GM12878 (cell line): ENCODE measurements at regions not wholly inside any gene's neighbourhood (a gene's known extent, or its start where the extent isn't known, plus 50 kb on each side); places are given as distances from the start of the nearest gene placed in this dataset.

Experiments used
- ATAC-seq: fragments of 200-7000 bp; cut with Tn5 transposase; 3 replicates; pipeline ENCODE4 v1.9.1; 2020; ENCODE audit warnings: mild to moderate bottlenecking, moderate library complexity
- BruUV-seq: library from RNA; stranded (reverse); fragments of 400-500 nt; replicated peaks from 2 replicates; lab custom pipeline; 2021; lab: Mats Ljungman, UMichigan
- CTCF ChIA-PET: fragments of 300-600 bp; sonication (Branson Sonifier 250); formaldehyde crosslinking; extraction: SDS; loops from one replicate; lab custom pipeline; 2021; ENCODE audit warnings: inconsistent platforms; lab: Yijun Ruan, JAX
- POLR2A ChIA-PET: fragments of 350-600 bp; formaldehyde crosslinking; extraction: SDS; loops from one replicate; lab custom pipeline; 2021; ENCODE audit warnings: inconsistent platforms; lab: Charles Lee
- RAD21 ChIA-PET: fragments of 300-600 bp; sonication (Branson Sonifier 250); formaldehyde crosslinking; loops from one replicate; lab custom pipeline; 2023; ENCODE audit warnings: antibody characterized with exemption; ENCODE audit not compliant: unreplicated experiment; lab: Charles Lee
- SMC1A ChIA-PET: fragments of 300-600 bp; sonication (Branson Sonifier 250); formaldehyde crosslinking; loops from one replicate; lab custom pipeline; 2023; ENCODE audit not compliant: unreplicated experiment, uncharacterized antibody; lab: Charles Lee
- DNase-seq: peaks from one replicate; pipeline ENCODE4 v3.0.0-alpha.2; 2011; ENCODE audit warnings: low read depth, low spot score
- FAIRE-seq: peaks from 3 replicates; lab custom pipeline; 2011; peaks lifted over from hg19 to GRCh38; lab: Jason Lieb, UNC
- H2AFZ ChIP-seq: 2 replicates; pipeline ENCODE4 v1.6.0; 2011; ENCODE audit warnings: low read depth, low read length, control low read depth; ENCODE audit not compliant: control insufficient read depth
- H3K27ac ChIP-seq: 2 replicates; pipeline ENCODE4 v1.5.1; 2011; ENCODE audit warnings: control low read depth; ENCODE audit not compliant: control insufficient read depth, insufficient read depth
- H3K27me3 ChIP-seq, 2 experiments: replicated peaks in 1 of 2; 2 replicates each; pipeline versions ENCODE4 v1.6.0 to v1.6.1; 2011; ENCODE audit warnings: low read length in 1 of 2; ENCODE audit not compliant: control insufficient read depth in 2 of 2, insufficient read depth in 2 of 2
- H3K36me3 ChIP-seq, 2 experiments: 2 replicates each; pipeline ENCODE4 v1.5.1; 2011; ENCODE audit warnings: low read length in 1 of 2; ENCODE audit not compliant: control insufficient read depth in 2 of 2, insufficient read depth in 2 of 2
- H3K4me1 ChIP-seq: 2 replicates; pipeline ENCODE4 v1.6.1; 2011; ENCODE audit warnings: mild to moderate bottlenecking, low read length, moderate library complexity, mixed read lengths; ENCODE audit not compliant: control insufficient read depth, insufficient read depth
- H3K4me2 ChIP-seq: 2 replicates; pipeline ENCODE4 v1.6.0; 2011; ENCODE audit warnings: control low read depth; ENCODE audit not compliant: control insufficient read depth, insufficient read depth
- H3K4me3 ChIP-seq: fragments of 200-600 bp; sonication (generic); 2 replicates; pipeline ENCODE4 v1.5.1; 2016
- H3K79me2 ChIP-seq: 2 replicates; pipeline ENCODE4 v1.6.0; 2011; ENCODE audit warnings: low read length; ENCODE audit not compliant: control insufficient read depth, insufficient read depth
- H3K9ac ChIP-seq: 2 replicates; pipeline ENCODE4 v1.8.0; 2011; ENCODE audit warnings: low read length, control low read depth, mixed read lengths; ENCODE audit not compliant: control insufficient read depth, insufficient read depth
- H3K9me3 ChIP-seq: replicated peaks from 3 replicates; pipeline ENCODE4 v1.5.1; 2011; ENCODE audit warnings: mild to moderate bottlenecking, low read length; ENCODE audit not compliant: control insufficient read depth, insufficient read depth
- H4K20me1 ChIP-seq: 2 replicates; pipeline ENCODE4 v1.6.0; 2011; ENCODE audit not compliant: control insufficient read depth, insufficient read depth
- IRF4 ChIP-seq: IDR thresholded peaks from 2 replicates; pipeline ENCODE4 v1.6.1; 2011; ENCODE audit warnings: low read depth, low read length
- LARP7 ChIP-seq: fragments of 450-650 bp; IDR thresholded peaks from 2 replicates; pipeline ENCODE4 v1.6.1; 2017; ENCODE audit warnings: mild to moderate bottlenecking
- RBBP5 ChIP-seq: fragments of 200-600 bp; sonication (generic); conservative IDR thresholded peaks from 2 replicates; pipeline ENCODE4 v1.6.1; 2016
- SMAD1 ChIP-seq: fragments of 450-650 bp; IDR thresholded peaks from 2 replicates; pipeline ENCODE4 v1.6.1; 2018; ENCODE audit warnings: mild to moderate bottlenecking, low read depth; ENCODE audit not compliant: partially characterized antibody
- YBX1 ChIP-seq: fragments of 450-650 bp; IDR thresholded peaks from 2 replicates; pipeline ENCODE4 v1.6.1; 2016; ENCODE audit warnings: antibody characterized with exemption
- ZSCAN29 ChIP-seq: fragments of 450-650 bp; IDR thresholded peaks from 2 replicates; pipeline ENCODE4 v1.6.1; 2017; ENCODE audit warnings: mild to moderate bottlenecking, moderate library complexity
- WGBS: methylation state at CpG from one replicate; pipeline ENCODE4 v1.1.6; 2016; ENCODE audit warnings: low lambda C conversion rate; ENCODE audit not compliant: insufficient replicate concordance, insufficient coverage; ENCODE audit errors: missing lambda C conversion rate; 5-methylcytosine and 5-hydroxymethylcytosine counted together
- in situ Hi-C: fragments of 300-500 bp; cut with MboI; formaldehyde crosslinking; loops from 9 replicates; pipeline ENCODE4 v1.14.3; 2018; ENCODE audit warnings: mixed read lengths
- intact Hi-C: fragments of 100-400 bp; cut with micrococcal nuclease; formaldehyde crosslinking; loops from one replicate; pipeline ENCODE4 v1.14.2; 2022; ENCODE audit not compliant: unreplicated experiment
- TF ChIP-seq, protein P1 (sequence below), 3 experiments: IDR thresholded peaks in 2 of 3; conservative IDR thresholded peaks in 1 of 3; 2 replicates each; pipeline ENCODE4 v1.5.1; 2011; ENCODE audit warnings: low read depth in 3 of 3, low read length in 3 of 3, mild to moderate bottlenecking in 3 of 3, control low read depth in 2 of 3, moderate library complexity in 2 of 3, inconsistent platforms in 1 of 3, mixed read lengths in 1 of 3; ENCODE audit not compliant: control insufficient read depth in 2 of 3, insufficient read depth in 1 of 3; ENCODE audit errors: extremely low read depth in 1 of 3
- TF ChIP-seq, protein P2 (sequence below): fragments of 150-350 bp; IDR thresholded peaks from 2 replicates; pipeline ENCODE4 v1.6.1; 2014; ENCODE audit warnings: mild to moderate bottlenecking, low read depth, low read length

DNA sequence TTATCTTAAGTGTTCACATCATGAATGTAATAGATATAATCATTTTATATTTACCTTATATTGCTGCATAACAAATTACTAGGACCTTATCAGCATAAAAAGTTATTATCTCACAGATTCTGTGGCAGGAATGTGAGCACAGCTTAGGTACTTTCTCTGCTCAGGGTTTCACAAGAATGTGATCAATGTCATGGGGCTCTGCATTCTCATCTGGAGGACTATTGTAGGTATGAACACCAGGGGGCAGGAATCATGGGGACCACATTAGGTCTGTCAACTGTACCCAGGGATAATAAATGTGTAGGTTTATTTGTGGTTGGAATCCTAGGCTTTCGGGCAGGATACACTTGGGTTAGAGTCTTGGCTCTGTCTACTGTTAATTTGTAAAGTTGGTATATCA is 519.2 kb downstream of the ARAP2 start:
- no peaks in the 10 kb centered on the region for H3K4me1 ChIP-seq
- intact Hi-C loops = loop anchor here (1.0 to 5.0 kb wide), 2 partner anchors 182 to 209 kb away; no protein-coding TSS in a partner anchor
- H3K36me3 ChIP-seq = no peaks in the 10 kb centered on the region
- ChIA-PET SMC1A (interaction anchor here (0.6 to 1.7 kb wide), 5 partner anchors 9 to 183 kb away, joined by 3 to 8 read pairs (median 4); no protein-coding TSS in a partner anchor), CTCF (interaction anchor here (1.0 to 1.7 kb wide), 7 partner anchors 8 to 210 kb away, joined by 3 to 6 read pairs (median 4); no protein-coding TSS in a partner anchor), RAD21 (interaction anchor here (0.9 to 1.4 kb wide), 3 partner anchors 52 to 675 kb away, joined by 3 to 6 read pairs (median 3); no protein-coding TSS in a partner anchor), POLR2A (no interaction called here)
- H3K9me3 ChIP-seq = no peaks in the 10 kb centered on the region
- WGBS = 28% methylated on average over 1 of the region's 1 CpG
- TF ChIP-seq, protein P1, sequence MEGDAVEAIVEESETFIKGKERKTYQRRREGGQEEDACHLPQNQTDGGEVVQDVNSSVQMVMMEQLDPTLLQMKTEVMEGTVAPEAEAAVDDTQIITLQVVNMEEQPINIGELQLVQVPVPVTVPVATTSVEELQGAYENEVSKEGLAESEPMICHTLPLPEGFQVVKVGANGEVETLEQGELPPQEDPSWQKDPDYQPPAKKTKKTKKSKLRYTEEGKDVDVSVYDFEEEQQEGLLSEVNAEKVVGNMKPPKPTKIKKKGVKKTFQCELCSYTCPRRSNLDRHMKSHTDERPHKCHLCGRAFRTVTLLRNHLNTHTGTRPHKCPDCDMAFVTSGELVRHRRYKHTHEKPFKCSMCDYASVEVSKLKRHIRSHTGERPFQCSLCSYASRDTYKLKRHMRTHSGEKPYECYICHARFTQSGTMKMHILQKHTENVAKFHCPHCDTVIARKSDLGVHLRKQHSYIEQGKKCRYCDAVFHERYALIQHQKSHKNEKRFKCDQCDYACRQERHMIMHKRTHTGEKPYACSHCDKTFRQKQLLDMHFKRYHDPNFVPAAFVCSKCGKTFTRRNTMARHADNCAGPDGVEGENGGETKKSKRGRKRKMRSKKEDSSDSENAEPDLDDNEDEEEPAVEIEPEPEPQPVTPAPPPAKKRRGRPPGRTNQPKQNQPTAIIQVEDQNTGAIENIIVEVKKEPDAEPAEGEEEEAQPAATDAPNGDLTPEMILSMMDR (IDR thresholded peaks at IDR 0.05 in 2 of 3, conservative IDR thresholded peaks at IDR 0.05 in 1 of 3; ENCODE audit: control insufficient read depth in 2 of 3, extremely low read depth in 1 of 3, insufficient read depth in 1 of 3, low read depth in 3 of 3, low read length in 3 of 3) = peak; percentile 14 to 39 (median 24); a peak in 3 of 6 replicates
- TF ChIP-seq IRF4 = no peak
- in situ Hi-C loops = no loop called here
- no peak overlapping the region for H2AFZ ChIP-seq
- no peak overlapping the region for H3K4me3 ChIP-seq
- ATAC-seq (peak; percentile 72), DNase-seq (no peak), FAIRE-seq (no peak)
- H3K9ac ChIP-seq = no peak overlapping the region
- no TSS peak for BruUV-seq
- no peak overlapping the region for H3K27ac ChIP-seq
- no peak overlapping the region for H3K4me2 ChIP-seq
- no peaks in the 10 kb centered on the region for H4K20me1 ChIP-seq
- no peaks in the 10 kb centered on the region for H3K79me2 ChIP-seq
- H3K27me3 ChIP-seq = no peaks in the 10 kb centered on the region

DNA sequence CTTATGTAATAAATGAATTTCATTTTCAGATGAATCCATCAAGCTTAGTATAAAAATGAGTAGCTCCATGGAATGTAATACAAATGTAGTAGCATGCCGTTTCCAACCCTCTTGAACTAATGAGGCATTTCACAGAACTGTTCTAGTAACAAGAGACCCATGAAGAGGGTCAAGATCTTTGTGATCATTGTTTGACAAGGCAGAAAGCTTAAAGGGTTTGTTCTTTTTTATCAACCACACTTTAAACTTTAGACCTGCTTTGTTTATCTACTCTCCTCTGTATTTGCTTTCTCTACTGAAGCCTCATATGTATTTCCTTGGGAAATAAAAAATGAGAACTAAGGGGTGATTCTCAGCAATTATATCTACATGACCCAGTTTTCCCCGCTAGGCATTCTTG is 513.9 kb downstream of the ARAP2 start:
- FAIRE-seq (no peak), DNase-seq (no peak), ATAC-seq (no peak)
- no peaks in the 10 kb centered on the region for H4K20me1 ChIP-seq
- intact Hi-C loops = no loop called here
- 37% methylated on average over 2 of the region's 2 CpGs for WGBS
- no peak overlapping the region for H3K27ac ChIP-seq
- no peak overlapping the region for H2AFZ ChIP-seq
- no peaks in the 10 kb centered on the region for H3K36me3 ChIP-seq
- no peak overlapping the region for H3K4me3 ChIP-seq
- ChIA-PET CTCF (interaction anchor here (0.8 kb wide), 2 partner anchors 9 to 10 kb away, joined by 3 to 4 read pairs; no protein-coding TSS in a partner anchor), POLR2A (interaction anchor here (1.0 kb wide), 1 partner anchor 8 kb away, joined by 3 read pairs; no protein-coding TSS in a partner anchor), RAD21 (interaction anchor here (1.2 kb wide), 1 partner anchor 10 kb away, joined by 4 read pairs; no protein-coding TSS in a partner anchor), SMC1A (interaction anchor here (0.9 to 1.2 kb wide), 2 partner anchors 9 to 172 kb away, joined by 3 to 4 read pairs; no protein-coding TSS in a partner anchor)
- H3K4me2 ChIP-seq = no peak overlapping the region
- H3K9ac ChIP-seq = no peak overlapping the region
- no peaks in the 10 kb centered on the region for H3K4me1 ChIP-seq
- no peaks in the 10 kb centered on the region for H3K27me3 ChIP-seq
- no TSS peak for BruUV-seq
- no peaks in the 10 kb centered on the region for H3K9me3 ChIP-seq
- H3K79me2 ChIP-seq = no peaks in the 10 kb centered on the region
- in situ Hi-C loops = no loop called here
- no peak for TF ChIP-seq ZSCAN29
- no peak for TF ChIP-seq RBBP5
- TF ChIP-seq, protein P1 (IDR thresholded peaks at IDR 0.05 in 2 of 3, conservative IDR thresholded peaks at IDR 0.05 in 1 of 3; ENCODE audit: control insufficient read depth in 2 of 3, extremely low read depth in 1 of 3, insufficient read depth in 1 of 3, low read depth in 3 of 3, low read length in 3 of 3) = no peak
- TF ChIP-seq LARP7 = no peak
- TF ChIP-seq YBX1 = no peak
- no peak for TF ChIP-seq IRF4
- TF ChIP-seq, protein P2, sequence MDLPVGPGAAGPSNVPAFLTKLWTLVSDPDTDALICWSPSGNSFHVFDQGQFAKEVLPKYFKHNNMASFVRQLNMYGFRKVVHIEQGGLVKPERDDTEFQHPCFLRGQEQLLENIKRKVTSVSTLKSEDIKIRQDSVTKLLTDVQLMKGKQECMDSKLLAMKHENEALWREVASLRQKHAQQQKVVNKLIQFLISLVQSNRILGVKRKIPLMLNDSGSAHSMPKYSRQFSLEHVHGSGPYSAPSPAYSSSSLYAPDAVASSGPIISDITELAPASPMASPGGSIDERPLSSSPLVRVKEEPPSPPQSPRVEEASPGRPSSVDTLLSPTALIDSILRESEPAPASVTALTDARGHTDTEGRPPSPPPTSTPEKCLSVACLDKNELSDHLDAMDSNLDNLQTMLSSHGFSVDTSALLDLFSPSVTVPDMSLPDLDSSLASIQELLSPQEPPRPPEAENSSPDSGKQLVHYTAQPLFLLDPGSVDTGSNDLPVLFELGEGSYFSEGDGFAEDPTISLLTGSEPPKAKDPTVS = no peak
- TF ChIP-seq SMAD1 = no peak
